ENCODE measurements at regions not wholly inside any gene's neighbourhood (a gene's known extent, or its start where the extent isn't known, plus 50 kb on each side); places are given as distances from the start of the nearest gene placed in this dataset.

GRCh38 chr4:18440527-18441202 is 419.1 kb upstream of the LCORL start:
- H3K4me3 ChIP-seq (replicated peaks in 1 of 3; ENCODE audit: insufficient read depth in 1 of 3, low read depth in 1 of 3, low read length in 3 of 3) = no peak overlapping the region
- no peak overlapping the region for H2AFZ ChIP-seq (ENCODE audit: low read depth, low read length)
- no peak for DNase-seq (ENCODE audit: low read depth, low spot score)
- no peaks in the 10 kb centered on the region for H3K9me1 ChIP-seq (replicated peaks; ENCODE audit: control insufficient read depth, extremely low read depth, insufficient read depth, low read length)
- H3K9me3 ChIP-seq (replicated peaks; ENCODE audit: control insufficient read depth, insufficient read depth, low read length) = no peaks in the 10 kb centered on the region
- H3K27me3 ChIP-seq (ENCODE audit: control insufficient read depth in 2 of 2, insufficient read depth in 2 of 2, low read length in 2 of 2) = no peaks in the 10 kb centered on the region
- H4K20me1 ChIP-seq (replicated peaks; ENCODE audit: control insufficient read depth, extremely low read depth, insufficient read depth, low read length) = no peaks in the 10 kb centered on the region
- no peaks in the 10 kb centered on the region for H3K4me1 ChIP-seq (ENCODE audit: control insufficient read depth, extremely low read depth, insufficient read depth, low read length)
- CTCF ChIA-PET = no interaction called here
- H3K9ac ChIP-seq (replicated peaks; ENCODE audit: extremely low read depth, insufficient read depth, low read length) = no peak overlapping the region
- intact Hi-C loops (cut with micrococcal nuclease) (no loop called here), dilution Hi-C loops (cut with MboI; ENCODE audit: extremely low pct_ligation_motif_present, low sequenced_read_pairs) (no loop called here)
- POLR2A ChIA-PET = no interaction called here
- BruUV-seq (replicated peaks) = no TSS peak
- no peaks in the 10 kb centered on the region for H3K79me2 ChIP-seq (ENCODE audit: control insufficient read depth, insufficient read depth, low read length)
- no peak overlapping the region for H3K27ac ChIP-seq (ENCODE audit: insufficient read depth, low read depth, low read length)
- TF ChIP-seq MYC (IDR thresholded peaks at IDR 0.05; ENCODE audit: low read depth, low read length) = no peak
- no peak for TF ChIP-seq POLR2AphosphoS5 (IDR thresholded peaks at IDR 0.05; ENCODE audit: insufficient read depth, low read depth, low read length)
- TF ChIP-seq GATA2 (IDR thresholded peaks at IDR 0.05; ENCODE audit: insufficient read depth, insufficient read length, low read depth, low read length) = no peak
- TF ChIP-seq POLR2A (IDR thresholded peaks at IDR 0.05; ENCODE audit: low read depth, low read length) = no peak
- TF ChIP-seq JUN (IDR thresholded peaks at IDR 0.05; ENCODE audit: borderline replicate concordance, insufficient read depth, insufficient read length, low read depth) = no peak
- TF ChIP-seq MAX (IDR thresholded peaks at IDR 0.05; ENCODE audit: insufficient read depth, insufficient read length) = no peak
- no peak for TF ChIP-seq EZH2 (IDR thresholded peaks at IDR 0.05; ENCODE audit: borderline replicate concordance, low read depth, low read length, severe bottlenecking)
- TF ChIP-seq FOS (IDR thresholded peaks at IDR 0.05; ENCODE audit: borderline replicate concordance, insufficient read depth, low read length) = no peak
- TF ChIP-seq CTCF (IDR thresholded peaks at IDR 0.05; ENCODE audit: extremely low read depth in 1 of 2, insufficient read depth in 1 of 2, low read depth in 1 of 2, low read length in 2 of 2) = no peak
- H3K4me2 ChIP-seq (ENCODE audit: insufficient read depth, low read length) = no peak overlapping the region
- no peaks in the 10 kb centered on the region for H3K36me3 ChIP-seq (ENCODE audit: control insufficient read depth in 2 of 2, extremely low read depth in 1 of 2, insufficient read depth in 2 of 2, low read length in 2 of 2)
- FAIRE-seq = no peak

All from endothelial cell of umbilical vein (primary cell).